Activated naive CD8-positive, alpha-beta T cell treated with anti-CD3 and anti-CD28 coated beads, Interleukin-2, amount 10 ng/mL, durations not matched to agents 7 days and 5 days (primary cell): ENCODE measurements at regions not wholly inside any gene's neighbourhood (a gene's known extent, or its start where the extent isn't known, plus 50 kb on each side); places are given as distances from the start of the nearest gene placed in this dataset.

Experiments
- ATAC-seq: fragments of 150-1000 bp; cut with Tn5 transposase; one replicate; pipeline ENCODE4 v1.10.0; 2021; ENCODE audit warnings: low read depth, moderate library complexity
- POLR2A ChIA-PET: fragments of 350-600 bp; sonication (Branson Sonifier 250); formaldehyde crosslinking; loops from one replicate; lab custom pipeline; 2021; ENCODE audit warnings: antibody characterized with exemption; lab: Charles Lee
- DNase-seq: peaks from one replicate; pipeline ENCODE4 v3.0.0; 2021
- H3K27ac Mint-ChIP-seq: one replicate; pipeline ENCODE4 v1.8.0; 2022; ENCODE audit warnings: mild to moderate bottlenecking, mixed read lengths
- H3K27me3 Mint-ChIP-seq: one replicate; pipeline ENCODE4 v1.8.0; 2022; ENCODE audit warnings: mild to moderate bottlenecking, moderate library complexity, mixed read lengths
- H3K36me3 Mint-ChIP-seq: one replicate; pipeline ENCODE4 v1.8.0; 2021; ENCODE audit warnings: mild to moderate bottlenecking, mixed read lengths
- H3K4me1 Mint-ChIP-seq: one replicate; pipeline ENCODE4 v1.8.0; 2021; ENCODE audit warnings: mixed read lengths
- H3K4me3 Mint-ChIP-seq: one replicate; pipeline ENCODE4 v1.8.0; 2022; ENCODE audit warnings: mild to moderate bottlenecking, moderate library complexity, mixed read lengths
- H3K9me3 Mint-ChIP-seq: one replicate; pipeline ENCODE4 v1.8.0; 2021; ENCODE audit warnings: mixed read lengths

DNA sequence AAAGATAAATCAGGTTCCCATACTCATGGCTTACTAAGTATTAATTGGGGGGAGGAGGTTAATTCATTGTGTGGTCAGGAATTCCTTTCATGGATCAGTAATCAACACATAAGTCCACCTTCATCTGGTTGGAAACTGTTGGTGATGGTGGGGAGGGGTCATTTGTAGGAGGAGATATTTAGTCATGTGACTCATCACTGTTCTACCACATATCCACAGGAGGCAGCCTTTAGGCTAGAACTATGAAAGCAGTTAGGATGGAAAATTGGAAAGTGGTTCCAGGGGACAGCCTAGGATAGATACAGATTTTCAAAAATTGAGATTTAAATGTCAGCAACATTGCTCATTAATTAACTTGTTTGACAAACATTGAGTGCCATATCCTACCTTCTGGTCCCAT, 122.8 kb upstream of the PAXBP1 start:
- no peak for ATAC-seq
- POLR2A ChIA-PET = no interaction called here
- Mint-ChIP-seq H3K9me3 (peaks cover 10% of the 10 kb centered on the region), H3K4me1 (no peaks in the 10 kb centered on the region), H3K27ac (no peak overlapping the region), H3K4me3 (no peak overlapping the region), H3K27me3 (peaks cover 21% of the 10 kb centered on the region), H3K36me3 (no peaks in the 10 kb centered on the region)
- DNase-seq = no peak

DNA sequence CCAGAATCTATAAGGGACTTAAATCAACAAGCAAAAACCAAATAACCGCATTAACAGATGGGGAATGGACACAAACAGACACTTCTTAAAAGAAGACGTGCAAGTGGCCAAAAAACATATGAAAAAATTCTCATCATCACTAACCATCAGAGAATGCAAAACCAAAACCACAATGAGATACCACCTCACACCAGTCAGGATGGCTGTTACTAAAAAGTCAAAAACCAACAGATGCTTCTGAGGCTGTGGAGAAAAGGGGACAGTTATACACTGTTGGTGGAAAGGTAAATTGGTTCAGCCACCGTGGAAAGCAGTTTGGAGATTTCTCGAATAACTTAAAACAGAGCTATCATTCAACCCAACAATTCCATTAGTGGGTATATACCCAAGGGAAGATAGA, 124.9 kb upstream of the OLIG2 start:
- Mint-ChIP-seq H3K4me3 (no peak overlapping the region), H3K9me3 (peaks cover 1% of the 10 kb centered on the region), H3K36me3 (no peaks in the 10 kb centered on the region), H3K27me3 (peaks cover 10% of the 10 kb centered on the region), H3K27ac (no peak overlapping the region), H3K4me1 (no peaks in the 10 kb centered on the region)
- POLR2A ChIA-PET = no interaction called here
- ATAC-seq (no peak), DNase-seq (no peak)

DNA sequence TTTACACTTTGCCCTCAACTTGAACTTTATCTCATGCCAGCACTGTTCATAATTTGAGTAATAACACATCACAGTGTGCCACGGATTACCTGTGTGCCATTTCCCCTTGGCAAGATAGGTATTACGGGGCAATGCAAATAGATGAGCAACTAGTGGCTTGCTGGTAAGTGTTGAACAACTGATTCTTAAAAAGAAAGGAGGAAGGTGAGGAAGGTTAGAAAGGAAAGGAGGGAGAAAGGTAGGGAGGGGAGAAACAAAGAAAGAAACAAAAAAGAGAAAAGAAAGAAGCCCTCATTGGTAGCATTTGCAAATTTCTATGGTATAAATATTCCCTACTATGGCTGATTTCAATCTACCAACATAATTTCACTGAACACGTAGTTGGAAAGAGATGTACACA, 118.2 kb upstream of the OLIG2 start:
- Mint-ChIP-seq H3K4me1 (no peaks in the 10 kb centered on the region), H3K9me3 (no peaks in the 10 kb centered on the region), H3K27me3 (peaks cover 3% of the 10 kb centered on the region), H3K4me3 (no peak overlapping the region), H3K27ac (no peak overlapping the region), H3K36me3 (no peaks in the 10 kb centered on the region)
- ATAC-seq = no peak
- POLR2A ChIA-PET = no interaction called here
- no peak for DNase-seq

DNA sequence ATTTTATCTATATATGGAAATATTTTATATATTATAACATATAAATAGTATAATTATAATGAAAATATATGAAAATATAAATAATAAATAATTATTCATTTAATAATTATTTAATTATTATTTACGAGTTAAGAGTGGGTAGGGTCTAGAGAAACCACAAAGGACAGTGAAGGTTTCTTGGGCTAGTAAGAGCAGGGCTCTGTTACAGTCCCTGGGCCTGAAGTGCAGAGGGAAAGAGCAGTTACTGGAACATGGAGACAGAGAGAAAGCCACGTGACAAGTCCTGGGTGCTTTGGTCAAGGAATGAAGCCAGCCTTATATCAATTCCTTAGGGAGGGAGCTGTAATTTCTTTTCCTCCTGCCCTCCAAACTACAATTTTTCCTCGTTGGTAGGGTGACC, 117.2 kb upstream of the OLIG2 start:
- no peaks in the 10 kb centered on the region for H3K9me3 Mint-ChIP-seq

DNA sequence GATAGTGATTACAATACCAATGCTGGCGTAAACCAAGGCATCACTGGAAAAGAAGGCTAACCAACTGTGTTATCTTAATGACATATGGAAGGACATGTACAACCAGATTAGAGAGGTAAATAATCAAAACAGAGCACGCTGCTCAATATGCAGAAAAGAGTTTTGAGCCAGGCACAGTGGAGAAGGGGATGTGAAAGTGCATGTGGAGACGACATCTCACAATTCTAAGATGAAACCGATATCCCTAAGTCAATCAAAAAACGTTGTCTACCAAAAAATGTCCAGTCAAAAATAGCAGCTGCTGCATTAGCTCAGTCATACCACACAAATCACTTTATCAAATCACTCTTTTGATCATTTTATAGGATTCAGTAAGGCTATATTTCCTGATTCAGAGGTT, 116.3 kb upstream of the OLIG2 start:
- Mint-ChIP-seq H3K9me3 (no peaks in the 10 kb centered on the region), H3K4me3 (no peak overlapping the region), H3K4me1 (peaks cover 6% of the 10 kb centered on the region), H3K27me3 (peaks cover 3% of the 10 kb centered on the region), H3K36me3 (no peaks in the 10 kb centered on the region), H3K27ac (no peak overlapping the region)
- no peak for ATAC-seq
- DNase-seq = no peak
- POLR2A ChIA-PET = no interaction called here

More for the DNA sequence above, 117.2 kb upstream of the OLIG2 start:
- DNase-seq (no peak), ATAC-seq (no peak)
- Mint-ChIP-seq H3K36me3 (no peaks in the 10 kb centered on the region), H3K4me1 (no peaks in the 10 kb centered on the region), H3K27me3 (peaks cover 3% of the 10 kb centered on the region), H3K4me3 (no peak overlapping the region), H3K27ac (no peak overlapping the region)
- POLR2A ChIA-PET = no interaction called here

DNA sequence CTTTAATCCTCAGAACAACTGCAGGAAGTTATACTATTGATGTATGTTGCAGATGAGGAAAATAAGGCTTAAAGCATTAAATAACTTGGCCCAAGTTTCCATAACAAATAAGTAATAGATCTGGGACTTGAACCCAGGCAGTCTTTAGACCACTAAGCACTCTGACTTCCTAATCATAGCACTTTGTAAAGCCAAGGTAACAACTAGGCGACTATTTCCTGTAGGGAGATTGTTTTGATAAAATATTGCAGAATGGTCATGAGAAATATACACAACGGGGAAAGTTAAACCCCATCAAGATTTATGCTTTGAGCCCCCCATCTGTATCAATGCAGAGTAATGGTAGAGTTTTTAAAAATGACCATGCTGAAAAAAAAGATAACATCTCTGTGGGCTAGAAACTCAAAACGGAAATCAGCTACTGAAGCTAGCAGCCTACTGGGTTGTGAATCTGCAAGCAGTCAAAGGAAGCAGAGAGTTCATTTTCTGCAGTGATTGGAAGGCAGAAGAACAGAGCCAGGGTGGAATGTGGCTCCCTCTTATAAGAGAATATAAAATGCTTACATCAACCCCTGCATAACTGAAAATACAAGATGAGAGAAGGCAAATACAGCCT, 111.2 kb upstream of the OLIG2 start:
- DNase-seq (no peak), ATAC-seq (peak; percentile 92)
- peaks cover 25% of the 10 kb centered on the region for H3K4me1 Mint-ChIP-seq
- no peaks in the 10 kb centered on the region for H3K36me3 Mint-ChIP-seq
- H3K9me3 Mint-ChIP-seq = no peaks in the 10 kb centered on the region
- H3K27ac Mint-ChIP-seq = peak overlapping the region; percentile 10
- POLR2A ChIA-PET = interaction anchor here (0.6 to 0.7 kb wide), 2 partner anchors 39 to 324 kb away, joined by 3 read pairs; no protein-coding TSS in a partner anchor
- H3K4me3 Mint-ChIP-seq = peak overlapping the region; percentile 49
- peaks cover 6% of the 10 kb centered on the region for H3K27me3 Mint-ChIP-seq

DNA sequence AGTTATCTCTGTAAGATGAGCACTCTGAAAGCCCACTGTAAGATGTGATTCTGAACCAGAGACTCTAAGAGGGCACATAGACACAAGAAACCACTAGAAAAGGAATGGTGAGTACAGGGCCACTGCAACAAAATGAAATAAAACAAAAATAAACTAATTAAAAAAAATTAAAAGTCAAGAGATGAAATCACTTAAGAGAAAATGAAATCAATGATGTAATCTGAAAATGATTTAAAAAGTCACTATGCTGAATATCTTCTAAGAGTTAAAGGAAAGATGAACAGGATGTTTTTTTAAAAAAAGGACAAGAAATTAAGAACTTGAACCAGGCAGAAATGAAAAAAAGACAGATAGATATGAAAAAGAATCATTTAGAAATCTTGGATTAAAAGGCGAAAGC, 110.6 kb upstream of the OLIG2 start:
- ATAC-seq (peak; percentile 19), DNase-seq (no peak)
- POLR2A ChIA-PET = interaction anchor here (0.6 to 0.7 kb wide), 2 partner anchors 40 to 324 kb away, joined by 3 read pairs; no protein-coding TSS in a partner anchor
- Mint-ChIP-seq H3K4me3 (peak overlapping the region; percentile 49), H3K4me1 (peaks cover 25% of the 10 kb centered on the region), H3K9me3 (no peaks in the 10 kb centered on the region), H3K36me3 (no peaks in the 10 kb centered on the region), H3K27ac (no peak overlapping the region), H3K27me3 (peaks cover 6% of the 10 kb centered on the region)

DNA sequence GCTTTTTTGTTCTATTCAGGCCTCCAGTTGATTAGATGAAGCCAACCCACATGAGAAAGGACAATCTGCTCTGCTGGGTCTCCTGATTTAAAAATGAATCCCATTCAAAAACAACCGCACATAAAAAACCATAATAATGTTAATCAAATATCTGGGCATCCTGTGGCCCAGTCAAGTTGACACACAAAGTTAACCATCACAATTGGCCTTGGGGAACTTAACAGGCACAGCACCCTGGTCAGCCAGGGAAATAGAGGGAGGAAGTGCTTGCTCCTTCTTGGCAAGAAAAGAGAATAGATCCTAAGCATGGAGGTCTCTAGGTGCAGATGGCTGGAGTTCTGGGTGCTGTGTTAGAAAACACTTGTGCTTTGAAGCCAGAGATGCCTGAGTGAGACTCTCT, 109.6 kb upstream of the OLIG2 start:
- no peak for DNase-seq
- peaks cover 2% of the 10 kb centered on the region for H3K9me3 Mint-ChIP-seq
- peaks cover 25% of the 10 kb centered on the region for H3K4me1 Mint-ChIP-seq
- peaks cover 6% of the 10 kb centered on the region for H3K27me3 Mint-ChIP-seq
- H3K4me3 Mint-ChIP-seq = no peak overlapping the region
- no peak overlapping the region for H3K27ac Mint-ChIP-seq
- no peaks in the 10 kb centered on the region for H3K36me3 Mint-ChIP-seq
- no peak for ATAC-seq
- POLR2A ChIA-PET = interaction anchor here (0.6 kb wide), 1 partner anchor 17 kb away, joined by 7 read pairs; no protein-coding TSS in a partner anchor

DNA sequence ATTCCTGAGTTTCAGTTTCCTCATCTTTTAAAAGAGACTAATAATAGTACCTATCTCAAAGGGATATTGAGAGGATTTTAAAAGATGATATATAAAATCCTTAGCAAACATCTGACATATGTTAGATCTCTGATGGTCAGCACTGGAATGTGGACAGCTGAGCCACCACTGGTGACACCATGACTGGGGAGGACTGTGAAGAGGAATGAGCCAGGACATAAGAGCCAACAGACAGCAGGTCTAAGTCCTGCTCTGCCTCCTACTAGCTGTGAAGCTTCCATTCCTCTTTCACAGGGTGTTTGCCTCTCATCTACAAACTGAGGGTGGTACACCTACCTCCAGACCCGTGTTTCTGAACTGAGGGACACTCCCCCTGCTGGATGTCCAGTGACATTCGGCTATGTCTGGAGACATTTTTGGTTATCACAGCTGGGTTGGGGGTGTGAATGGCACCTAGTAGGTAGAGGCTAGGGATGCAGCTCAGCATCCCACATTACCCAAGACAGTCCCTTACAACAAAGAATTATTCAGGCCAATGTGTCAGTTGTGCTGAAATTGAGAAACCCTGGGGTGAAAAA, 109.1 kb upstream of the OLIG2 start:
- Mint-ChIP-seq H3K27ac (no peak overlapping the region), H3K9me3 (peaks cover 2% of the 10 kb centered on the region), H3K27me3 (peaks cover 6% of the 10 kb centered on the region), H3K4me3 (no peak overlapping the region), H3K36me3 (no peaks in the 10 kb centered on the region), H3K4me1 (peaks cover 25% of the 10 kb centered on the region)
- POLR2A ChIA-PET = interaction anchor here (0.9 kb wide), 1 partner anchor 15 kb away, joined by 3 read pairs; no protein-coding TSS in a partner anchor
- DNase-seq (no peak), ATAC-seq (no peak)

DNA sequence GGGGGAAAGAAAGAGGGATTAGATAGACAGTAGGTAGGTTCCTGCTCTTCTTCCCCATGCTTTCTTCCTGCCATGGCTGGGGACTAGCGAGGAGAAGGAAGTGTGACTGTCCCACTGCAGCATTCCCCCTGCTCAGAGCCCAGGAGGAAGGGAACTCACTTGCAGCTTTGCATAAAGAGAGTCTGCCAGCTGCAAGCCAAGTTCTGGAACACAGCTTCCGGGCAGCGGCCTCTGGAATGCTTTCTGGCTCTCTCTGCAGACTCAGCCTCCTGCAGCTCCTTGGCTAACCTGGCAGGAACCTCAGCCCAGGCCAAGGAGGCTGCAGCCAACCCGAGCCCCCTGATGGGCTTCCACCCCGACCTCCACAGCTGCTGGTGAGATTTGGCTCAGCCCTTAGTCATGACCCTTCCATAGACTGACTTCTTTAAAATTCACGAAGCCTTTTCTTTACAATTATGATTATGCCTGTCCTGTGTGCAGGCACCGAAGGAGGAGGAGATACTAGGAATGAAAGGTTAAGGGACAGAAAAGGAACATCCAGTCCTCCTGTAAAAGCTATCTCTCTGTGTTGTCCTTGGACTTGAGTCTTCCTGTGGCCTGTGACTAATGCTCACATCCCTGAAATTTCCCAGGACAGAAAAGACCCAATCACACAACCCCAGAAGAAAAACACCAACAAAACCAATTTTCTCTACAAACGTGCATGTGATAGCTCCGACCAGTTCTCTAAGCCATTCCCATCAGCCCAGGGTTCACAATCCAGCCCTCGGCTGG, 108.2 kb upstream of the OLIG2 start:
- Mint-ChIP-seq H3K9me3 (peaks cover 6% of the 10 kb centered on the region), H3K4me3 (no peak overlapping the region), H3K4me1 (peaks cover 27% of the 10 kb centered on the region), H3K27ac (no peak overlapping the region), H3K36me3 (no peaks in the 10 kb centered on the region), H3K27me3 (peaks cover 6% of the 10 kb centered on the region)
- ATAC-seq = no peak
- POLR2A ChIA-PET = interaction anchor here (0.7 to 0.9 kb wide), 2 partner anchors 10 to 14 kb away, joined by 3 read pairs; no protein-coding TSS in a partner anchor
- no peak for DNase-seq

DNA sequence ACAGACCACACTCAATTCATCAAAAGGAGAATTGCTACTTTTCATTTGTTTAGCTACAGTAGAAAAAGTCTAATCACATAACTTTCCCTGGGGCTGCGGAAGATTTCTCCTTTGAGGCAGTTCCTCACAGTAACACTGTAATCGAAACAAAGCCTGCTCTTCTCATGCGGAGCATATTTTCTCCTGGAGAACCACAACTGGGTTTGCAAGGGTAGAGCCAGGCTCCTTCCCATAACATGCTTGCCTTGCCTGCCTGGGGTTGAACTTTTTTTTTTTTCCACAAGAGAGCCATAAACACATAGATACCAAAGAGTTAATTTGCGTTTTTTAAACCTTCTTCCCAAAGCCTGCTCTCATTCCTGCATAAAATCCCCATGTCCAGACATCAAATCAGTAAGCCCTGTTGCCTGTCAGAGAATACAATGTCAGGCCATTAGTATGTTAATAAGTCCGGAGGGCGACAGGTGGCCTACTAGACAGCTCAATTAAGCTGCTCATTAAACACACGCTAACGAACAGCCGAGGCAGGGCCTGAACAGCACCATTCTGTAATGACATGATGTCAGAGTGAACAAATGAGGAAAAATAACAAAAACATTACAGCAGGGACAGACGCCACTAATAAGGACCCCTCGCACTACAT, 107.1 kb upstream of the OLIG2 start:
- peaks cover 27% of the 10 kb centered on the region for H3K4me1 Mint-ChIP-seq
- no peak overlapping the region for H3K27ac Mint-ChIP-seq
- no peak for ATAC-seq
- no peaks in the 10 kb centered on the region for H3K36me3 Mint-ChIP-seq
- POLR2A ChIA-PET = interaction anchor here (0.5 to 0.7 kb wide), 2 partner anchors 9 to 495 kb away, joined by 3 to 4 read pairs; no protein-coding TSS in a partner anchor
- no peak for DNase-seq
- peaks cover 9% of the 10 kb centered on the region for H3K9me3 Mint-ChIP-seq
- H3K27me3 Mint-ChIP-seq = peaks cover 6% of the 10 kb centered on the region
- H3K4me3 Mint-ChIP-seq = no peak overlapping the region

DNA sequence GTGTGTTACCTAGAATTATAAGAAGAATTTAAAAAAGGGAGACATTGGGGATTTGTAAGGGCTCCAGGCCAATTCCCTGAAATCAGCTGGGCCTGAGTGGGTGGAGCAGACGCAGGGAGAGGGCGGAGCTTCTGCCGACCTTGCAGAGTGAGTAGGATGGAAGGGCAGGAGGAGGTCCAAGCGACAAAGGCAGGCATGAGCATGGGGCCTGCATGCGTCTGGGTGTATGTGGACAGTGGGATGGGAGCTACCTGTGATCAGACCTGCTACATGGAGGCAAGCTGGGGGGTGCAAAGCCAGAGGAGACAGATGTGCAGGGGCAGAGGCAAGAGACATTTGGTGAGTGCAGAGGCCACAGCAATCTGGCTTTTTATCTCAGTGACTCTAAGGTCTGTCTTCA, 105.3 kb upstream of the OLIG2 start:
- DNase-seq = no peak
- Mint-ChIP-seq H3K9me3 (peaks cover 19% of the 10 kb centered on the region), H3K36me3 (peaks cover 5% of the 10 kb centered on the region), H3K27me3 (peaks cover 8% of the 10 kb centered on the region), H3K27ac (no peak overlapping the region), H3K4me1 (peaks cover 10% of the 10 kb centered on the region), H3K4me3 (no peak overlapping the region)
- ATAC-seq = no peak
- POLR2A ChIA-PET = no interaction called here

DNA sequence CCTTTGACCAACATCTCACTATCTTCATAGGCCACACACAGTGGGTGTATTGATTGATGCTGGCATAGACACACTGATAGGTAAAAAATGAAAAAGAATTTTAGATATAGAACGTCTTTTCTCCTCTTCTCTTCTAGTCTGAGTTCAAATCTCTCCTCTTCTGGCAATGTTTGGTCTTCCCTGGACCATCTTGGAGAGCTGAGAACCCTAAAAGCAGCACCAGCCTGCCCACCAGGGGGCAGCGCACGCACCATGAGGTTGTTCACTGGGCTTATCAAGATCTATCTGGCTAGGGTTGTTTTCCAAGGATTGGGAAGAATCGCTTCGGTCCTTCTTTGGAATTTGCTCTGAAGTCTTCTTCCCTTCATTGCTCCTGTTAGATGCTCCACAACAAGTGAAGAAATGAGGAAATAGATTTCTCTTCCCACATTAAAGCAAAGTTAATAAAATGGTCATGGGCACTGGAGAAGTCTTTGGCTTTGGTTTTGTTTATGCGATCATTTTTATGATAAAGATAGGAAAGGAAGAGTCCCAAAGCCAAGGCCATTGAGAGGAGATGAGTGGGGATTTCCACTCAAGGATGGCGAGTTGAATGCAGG, 104.0 kb upstream of the OLIG2 start:
- Mint-ChIP-seq H3K9me3 (peaks cover 22% of the 10 kb centered on the region), H3K4me3 (no peak overlapping the region), H3K4me1 (peaks cover 4% of the 10 kb centered on the region), H3K36me3 (peaks cover 5% of the 10 kb centered on the region), H3K27ac (no peak overlapping the region), H3K27me3 (peaks cover 8% of the 10 kb centered on the region)
- peak; percentile 48 for DNase-seq
- POLR2A ChIA-PET = no interaction called here
- ATAC-seq = no peak
